ELR (cell line): ENCODE measurements at regions not wholly inside any gene's neighbourhood (a gene's known extent, or its start where the extent isn't known, plus 50 kb on each side); places are given as distances from the start of the nearest gene placed in this dataset.
"Not testable (repeated sequence)": the region's sequence is repeated elsewhere in the genome, so short reads cannot be mapped to it uniquely, and the experiment has no call there.

Experiments
- DNase-seq: peaks from one replicate; pipeline ENCODE4 v3.0.0-alpha.2; 2015; ENCODE audit warnings: low read depth

DNA sequence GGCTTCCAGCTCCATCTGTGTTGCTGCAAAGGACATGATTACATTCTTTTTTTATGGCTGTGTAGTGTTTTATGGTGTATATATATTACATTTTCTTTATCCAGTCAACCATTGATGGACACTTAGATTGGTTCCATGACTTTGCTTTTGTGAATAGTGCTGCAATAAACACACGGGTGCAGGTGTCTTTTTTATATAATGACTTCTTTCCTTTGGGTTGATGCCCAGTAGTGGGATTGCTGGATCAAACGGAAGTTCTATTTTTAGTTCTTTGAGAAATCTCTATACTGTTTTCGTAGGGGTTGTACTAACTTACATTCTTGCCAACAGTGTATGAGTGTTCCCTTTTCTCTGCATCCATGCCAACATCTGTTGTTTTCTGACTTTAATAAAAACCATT, 189.7 kb downstream of the ACTR3B start:
- DNase-seq, result no peak

DNA sequence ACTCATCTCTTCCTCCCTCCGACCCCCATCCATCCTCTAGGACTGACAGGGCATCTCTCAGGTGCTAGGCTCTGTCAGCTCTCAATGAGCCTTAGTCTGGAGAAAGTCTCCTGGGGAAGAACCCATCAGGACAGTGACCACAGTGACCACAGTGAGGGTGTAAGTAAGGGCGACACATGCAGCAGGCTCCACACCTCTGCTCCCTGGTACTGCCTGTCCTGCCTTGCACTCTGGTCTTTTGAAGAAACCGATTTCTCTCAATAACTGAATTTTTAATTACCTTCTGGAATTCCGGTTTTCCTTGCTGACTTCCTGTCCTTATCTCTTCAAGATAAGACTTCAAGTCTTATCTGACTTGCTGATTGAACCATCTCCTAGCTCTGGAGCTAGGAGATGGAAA, 190.2 kb downstream of the ACTR3B start:
- no peak for DNase-seq

DNA sequence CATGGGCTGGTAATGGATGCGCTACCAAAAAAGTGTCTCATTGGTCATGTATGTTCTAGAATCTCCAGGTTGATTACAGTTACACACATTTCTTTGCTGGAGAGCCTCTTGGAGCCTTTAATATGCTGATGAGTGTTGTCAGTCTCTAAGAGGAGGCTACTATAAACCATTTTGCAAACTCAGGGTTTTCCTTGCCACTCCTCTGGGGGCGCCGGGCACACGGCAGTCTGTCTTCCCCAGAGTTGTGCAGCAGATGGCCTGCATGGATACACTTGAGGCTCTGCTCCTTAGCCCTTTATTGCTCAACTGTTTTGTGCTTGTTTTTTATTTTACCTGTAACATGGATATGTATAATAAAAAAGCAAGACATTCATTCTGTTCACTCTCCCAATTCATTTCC, 196.5 kb downstream of the ACTR3B start:
- no peak for DNase-seq

DNA sequence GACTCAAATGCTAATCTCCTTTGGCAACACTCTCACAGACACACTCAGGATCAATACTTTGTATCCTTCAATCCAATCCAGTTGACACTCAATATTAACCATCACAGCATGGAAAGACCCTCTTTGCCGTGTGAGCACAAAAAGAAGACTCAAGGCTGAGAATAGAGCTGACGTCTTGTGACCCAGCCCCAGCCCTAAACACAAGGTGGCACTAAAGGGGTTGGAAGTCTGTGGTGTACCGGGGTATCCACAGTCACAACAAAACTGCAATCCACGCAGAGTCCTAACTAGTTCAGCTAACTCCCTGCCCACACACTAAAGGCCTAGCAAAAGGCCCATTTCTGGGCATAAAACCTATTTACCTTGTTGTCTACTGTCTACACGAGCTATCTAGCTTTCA, 200.1 kb downstream of the ACTR3B start:
- DNase-seq, result no peak

DNA sequence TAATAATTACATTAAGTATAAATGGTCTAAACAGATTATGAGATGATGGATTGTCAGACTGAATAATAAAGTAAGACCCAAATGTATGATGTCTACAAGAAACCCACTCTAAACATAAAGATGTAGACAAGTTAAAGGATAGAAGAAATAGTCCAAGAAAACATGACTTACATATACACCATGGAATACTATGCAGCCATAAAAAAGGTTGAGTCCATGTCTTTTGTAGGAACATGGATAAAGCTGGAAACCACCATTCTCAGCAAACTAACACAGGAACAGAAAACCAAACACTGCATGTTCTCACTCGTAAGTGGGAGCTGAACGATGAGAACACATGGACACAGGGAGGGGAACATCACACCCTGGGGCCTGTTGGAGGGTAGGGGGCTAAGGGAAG, 202.2 kb downstream of the ACTR3B start:
- DNase-seq, result not testable (repeated sequence)

DNA sequence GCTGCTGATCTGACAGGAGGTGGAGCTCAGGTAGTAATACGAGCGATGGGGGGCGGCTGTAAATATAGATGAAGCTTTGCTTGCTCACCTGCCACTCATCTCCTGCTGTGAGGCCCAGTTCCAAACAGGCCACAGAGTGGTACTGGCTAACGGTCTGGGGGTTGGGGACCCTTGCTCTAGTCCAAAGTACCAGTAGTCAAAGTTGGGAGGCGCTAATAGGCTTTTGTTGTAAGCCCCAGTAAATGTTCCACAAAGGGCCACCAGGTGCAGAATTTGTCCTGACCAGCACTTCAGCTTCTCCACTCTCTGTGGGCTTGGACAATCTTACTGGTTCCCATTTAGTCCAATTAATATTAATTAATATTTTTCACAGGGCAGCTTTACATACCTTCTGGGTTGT, 206.6 kb downstream of the ACTR3B start:
- DNase-seq, result no peak

DNA sequence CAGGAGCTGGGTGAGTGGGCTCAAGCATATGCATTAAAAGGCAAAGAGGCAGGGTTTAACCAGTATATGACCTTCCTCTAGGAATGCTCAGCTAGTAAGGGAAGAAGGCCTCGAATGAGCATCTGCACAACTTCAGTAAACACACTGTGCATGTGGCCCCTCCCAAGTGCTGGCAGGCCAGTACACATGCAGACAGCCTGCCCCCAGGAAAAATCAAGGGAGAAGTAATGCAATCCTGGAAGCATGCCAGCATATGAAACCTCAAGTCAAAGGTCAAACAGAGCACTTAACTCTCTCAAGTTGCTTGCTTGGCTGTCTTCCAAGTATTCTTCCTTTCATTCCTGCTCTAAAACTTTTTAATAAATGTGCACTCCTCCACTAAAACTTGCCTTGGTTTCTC, 208.4 kb downstream of the ACTR3B start:
- no peak for DNase-seq

DNA sequence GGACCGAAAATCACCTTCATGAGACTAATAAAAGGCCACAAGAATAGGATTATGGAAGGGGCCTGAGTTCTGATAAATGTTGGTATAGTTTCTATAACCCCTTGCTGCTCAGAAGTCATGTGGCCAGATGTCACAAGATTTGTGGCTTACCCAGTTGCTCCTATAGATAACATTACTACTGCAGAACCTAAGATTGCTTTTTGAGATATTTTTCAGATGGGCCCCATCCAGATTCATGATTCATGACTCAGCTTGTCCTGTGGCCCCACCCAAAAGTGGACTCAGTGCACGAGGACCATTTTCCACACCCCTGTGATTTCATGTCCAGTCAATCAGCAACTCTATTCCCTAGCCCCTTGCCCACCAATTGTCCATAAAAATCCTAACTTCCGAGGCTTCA, 209.0 kb downstream of the ACTR3B start:
- DNase-seq, result no peak

DNA sequence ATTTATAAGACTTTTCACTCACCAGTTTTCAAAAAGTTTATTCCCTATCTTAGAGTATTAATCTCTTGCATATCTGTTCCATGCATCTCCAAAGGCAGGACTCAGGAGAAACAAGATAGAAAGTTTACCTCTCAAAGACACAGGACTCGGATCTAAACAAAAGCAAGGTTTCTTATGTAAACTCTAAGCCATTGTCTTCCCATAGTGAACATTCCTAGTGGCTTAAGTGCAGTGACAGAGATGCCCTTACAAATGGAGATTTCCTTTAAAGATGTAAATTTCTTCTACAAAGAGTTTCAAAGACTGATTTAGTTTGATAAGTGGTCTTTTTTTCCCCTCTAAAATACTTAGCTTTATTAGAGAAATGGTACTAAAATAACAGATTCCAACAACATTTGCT, 209.8 kb downstream of the ACTR3B start:
- DNase-seq, result no peak

DNA sequence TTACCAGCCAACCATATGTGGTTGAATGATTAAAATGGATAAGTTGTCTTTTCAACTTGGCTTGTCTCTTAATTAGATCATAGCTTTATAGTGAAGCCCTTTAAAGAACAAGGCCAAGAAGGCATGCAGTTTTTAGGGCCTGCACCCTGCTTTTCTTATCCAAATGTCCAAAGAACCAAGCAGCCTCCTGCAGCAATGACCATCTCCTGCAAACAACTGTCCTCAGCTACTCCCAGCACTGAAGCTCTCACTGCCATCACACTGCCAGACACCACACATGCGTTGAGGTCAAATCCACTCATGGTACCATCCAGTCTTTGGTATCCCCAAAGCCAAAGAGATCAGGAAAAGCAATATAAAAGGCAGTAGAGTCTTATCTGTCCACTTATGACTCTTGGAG, 210.3 kb downstream of the ACTR3B start:
- no peak for DNase-seq

DNA sequence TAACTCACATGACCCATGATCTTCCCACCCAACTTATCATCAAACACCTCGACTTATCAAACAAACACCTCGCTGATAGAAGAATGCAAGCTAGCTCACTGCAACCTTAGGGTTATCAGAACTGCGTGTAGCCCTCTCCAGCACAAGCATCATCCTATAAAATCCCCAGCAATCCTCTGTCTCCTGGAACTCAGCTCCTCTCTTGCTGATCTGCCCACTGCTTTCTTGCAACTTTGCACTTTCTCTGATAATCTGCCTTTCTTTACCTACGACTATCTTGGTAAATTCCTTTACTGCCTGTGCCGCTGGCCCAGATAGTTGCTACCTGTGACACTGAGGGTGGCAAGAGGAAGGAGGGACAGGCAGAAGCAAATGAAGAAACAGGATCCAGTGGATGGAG, 210.9 kb downstream of the ACTR3B start:
- no peak for DNase-seq

DNA sequence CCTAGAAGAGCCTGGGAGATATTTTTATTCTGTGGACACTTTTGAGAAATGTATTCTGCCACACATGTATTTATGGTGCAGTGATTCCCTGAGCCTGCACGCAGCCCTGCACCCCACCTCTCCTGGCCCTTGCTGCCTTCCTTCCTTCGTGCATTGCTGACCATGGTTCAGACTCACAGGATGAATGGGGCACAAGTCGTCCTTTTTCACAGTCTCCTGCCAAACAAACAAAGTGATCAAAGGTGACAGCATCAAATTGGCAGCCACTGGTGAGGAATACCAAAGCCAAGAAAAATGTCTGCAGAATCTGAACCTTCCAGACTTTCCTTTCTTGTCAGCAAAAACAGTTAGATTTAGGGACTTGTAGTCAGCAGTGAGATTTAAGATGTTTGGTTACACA, 215.0 kb downstream of the ACTR3B start:
- DNase-seq, result no peak

DNA sequence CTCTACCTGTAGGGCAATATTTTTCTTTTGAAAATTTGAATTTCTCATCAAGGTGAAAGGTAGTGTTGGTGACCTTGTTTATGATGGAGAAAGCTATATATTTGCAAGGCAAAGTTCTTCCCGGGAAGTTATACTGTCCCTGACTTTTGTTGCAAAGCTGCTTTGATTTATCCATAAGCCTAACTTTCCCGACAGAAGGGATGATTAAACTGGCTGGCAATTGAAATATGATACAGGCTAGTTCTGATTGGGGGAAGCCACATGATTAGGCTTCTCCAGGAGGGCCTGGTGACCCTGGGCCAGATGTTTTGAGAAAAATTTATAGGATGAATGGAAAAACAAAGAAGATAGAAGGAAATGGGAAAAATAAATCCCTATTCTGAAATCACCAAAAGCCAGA, 215.5 kb downstream of the ACTR3B start:
- DNase-seq, result no peak

DNA sequence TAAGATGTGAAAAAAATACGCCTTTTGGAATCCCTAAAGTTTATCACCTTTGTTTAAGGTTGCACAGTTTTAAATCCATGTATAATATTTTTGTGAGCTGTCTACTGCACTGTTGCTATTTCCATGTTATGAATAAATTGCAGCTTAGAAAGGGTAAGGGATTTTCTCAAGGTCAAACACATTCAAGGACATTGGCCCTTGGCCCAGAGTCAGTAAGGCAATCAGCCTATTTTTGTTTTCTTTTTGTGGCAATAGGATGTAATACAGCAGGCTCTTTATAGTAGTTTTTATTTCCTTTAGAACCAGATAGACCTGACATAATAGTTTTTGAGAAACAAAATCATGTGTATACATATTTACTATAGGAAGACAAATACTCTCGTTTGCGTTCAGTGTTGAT, 219.8 kb downstream of the ACTR3B start:
- DNase-seq, result no peak

DNA sequence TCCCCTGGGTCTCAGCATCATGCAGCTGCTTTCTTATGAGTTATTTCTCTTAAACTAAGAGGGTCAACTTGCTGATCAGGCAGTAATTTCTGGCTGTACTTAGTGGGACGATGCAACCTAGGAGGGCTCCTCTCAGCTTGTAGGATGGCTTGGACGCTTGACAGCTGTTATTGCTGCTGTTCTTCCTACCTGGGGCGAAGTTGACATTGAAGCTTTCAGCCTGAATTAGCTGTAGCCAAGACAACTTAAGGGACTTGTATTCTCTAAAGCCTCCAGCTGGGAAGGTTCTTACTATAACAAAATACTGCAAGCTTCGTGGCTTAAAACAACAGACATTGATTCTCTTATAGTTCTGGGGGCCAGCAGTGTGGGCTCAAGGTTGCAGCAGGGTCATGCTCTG, 224.9 kb downstream of the ACTR3B start:
- DNase-seq, result no peak

DNA sequence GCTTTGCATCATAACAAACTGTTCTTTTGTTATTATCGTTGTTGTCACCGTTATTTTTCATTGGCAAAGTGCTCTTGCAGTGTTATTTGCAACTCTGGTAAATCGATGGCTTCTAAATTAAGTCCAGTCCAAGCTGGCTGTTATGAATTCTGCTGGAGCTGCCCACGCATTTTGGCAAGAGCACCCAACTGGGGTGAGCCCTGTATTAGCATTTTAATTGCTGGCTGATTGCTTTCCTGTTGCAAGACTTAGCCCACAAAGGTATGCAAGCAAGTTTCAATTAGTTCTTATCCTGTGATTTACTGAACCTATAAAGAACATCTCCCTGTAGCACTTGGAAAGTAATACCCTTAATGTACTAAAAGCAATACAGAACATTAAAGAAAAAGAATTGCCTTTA, 226.8 kb downstream of the ACTR3B start:
- DNase-seq, result no peak

DNA sequence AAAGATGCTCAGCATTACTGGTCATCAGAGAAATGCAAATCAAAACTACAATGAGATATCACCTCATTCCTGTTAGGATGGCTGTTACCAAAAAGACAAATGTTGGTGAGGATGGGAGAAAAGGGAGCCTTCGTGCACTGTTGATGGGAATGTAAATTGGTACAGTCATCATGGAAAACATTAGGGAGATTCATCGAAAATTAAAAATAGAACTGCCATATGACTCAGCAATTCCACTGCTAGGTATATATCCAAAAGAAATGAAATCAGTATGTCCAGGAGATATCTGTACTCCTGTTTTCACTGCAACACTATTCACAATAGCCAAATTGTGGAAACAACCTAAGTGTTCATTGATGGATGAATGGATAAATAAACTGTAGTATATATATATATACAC, 228.1 kb downstream of the ACTR3B start:
- DNase-seq, result no peak

DNA sequence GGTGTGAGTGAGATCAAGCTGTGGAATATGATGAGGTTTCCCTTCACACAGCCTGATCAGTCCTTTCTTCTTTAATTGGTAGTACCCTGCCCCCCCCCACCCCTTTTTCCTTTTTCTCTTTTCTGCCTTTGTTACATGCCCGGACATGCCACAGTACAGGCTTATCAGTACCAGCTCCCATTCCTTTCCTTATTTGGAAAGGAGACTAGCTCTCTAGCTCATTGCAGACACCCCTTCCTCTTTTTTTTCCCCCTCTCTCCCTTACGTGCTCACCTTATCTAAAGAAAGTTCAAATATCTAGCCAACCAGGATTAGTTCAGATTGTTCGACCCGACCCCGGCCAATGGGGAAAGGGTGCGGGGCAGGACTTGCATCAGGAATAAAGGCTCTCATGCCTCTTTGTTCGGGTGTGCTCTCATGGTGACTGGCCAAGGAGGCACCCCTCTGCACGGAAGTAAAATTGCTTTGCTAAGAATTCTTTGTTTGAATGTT, 230.4 kb downstream of the ACTR3B start:
- DNase-seq, result no peak

DNA sequence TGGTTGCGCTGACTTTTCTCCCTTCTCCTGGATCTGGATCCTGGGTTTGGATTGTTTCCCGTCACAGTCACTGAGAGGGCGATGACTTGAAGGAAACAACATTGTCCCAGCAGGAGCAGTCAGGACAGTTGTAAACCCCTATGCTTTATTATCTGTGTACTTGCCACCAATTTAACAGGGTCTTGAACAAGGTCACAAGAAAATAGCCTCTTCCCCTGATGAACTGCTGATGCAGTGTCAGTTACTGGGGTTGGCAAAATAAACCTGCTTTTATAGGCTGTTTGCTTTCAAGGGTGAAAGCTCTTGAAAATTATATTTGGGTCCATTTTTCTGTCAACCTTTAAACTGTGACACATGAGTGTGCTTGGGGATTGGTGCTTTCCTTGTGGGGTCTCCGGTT, 238.9 kb downstream of the ACTR3B start:
- DNase-seq, result no peak

DNA sequence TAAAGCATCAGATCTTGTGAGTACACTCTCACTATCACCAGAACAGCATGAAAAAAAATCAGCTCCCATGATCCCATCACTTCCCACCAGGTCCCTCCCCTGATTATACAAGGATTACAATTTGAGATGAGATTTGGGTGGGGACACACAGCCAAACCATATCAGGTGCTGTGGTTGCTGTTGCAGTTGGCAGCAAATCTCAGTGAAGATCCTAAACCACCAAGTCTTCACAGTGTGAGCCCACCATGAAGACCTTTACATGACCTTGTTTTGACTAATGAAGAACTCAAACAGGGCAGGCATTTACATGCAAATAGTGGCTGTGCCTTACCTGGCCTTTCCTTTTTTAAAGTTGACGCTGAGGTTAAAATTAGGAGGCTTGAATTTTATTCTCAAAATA, 242.6 kb downstream of the ACTR3B start:
- DNase-seq, result no peak

DNA sequence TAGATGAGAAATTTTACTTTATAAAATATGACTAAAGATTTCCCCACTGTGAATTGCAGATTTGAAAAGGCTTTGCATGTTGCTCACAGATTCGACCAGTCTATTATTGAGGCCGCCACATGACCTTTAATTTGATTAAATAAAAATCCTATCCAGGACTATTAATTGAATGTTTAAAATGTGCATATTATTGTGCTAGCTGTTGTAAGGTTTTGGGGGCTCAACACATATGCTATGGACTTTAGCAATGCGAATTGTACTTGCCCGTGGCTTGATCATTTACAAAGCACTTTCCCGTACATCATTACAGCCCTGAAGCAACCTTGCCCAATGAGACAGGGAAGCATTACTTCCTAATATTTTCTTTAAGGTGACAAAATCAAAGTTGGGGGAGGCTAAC, 243.0 kb downstream of the ACTR3B start:
- DNase-seq, result no peak

DNA sequence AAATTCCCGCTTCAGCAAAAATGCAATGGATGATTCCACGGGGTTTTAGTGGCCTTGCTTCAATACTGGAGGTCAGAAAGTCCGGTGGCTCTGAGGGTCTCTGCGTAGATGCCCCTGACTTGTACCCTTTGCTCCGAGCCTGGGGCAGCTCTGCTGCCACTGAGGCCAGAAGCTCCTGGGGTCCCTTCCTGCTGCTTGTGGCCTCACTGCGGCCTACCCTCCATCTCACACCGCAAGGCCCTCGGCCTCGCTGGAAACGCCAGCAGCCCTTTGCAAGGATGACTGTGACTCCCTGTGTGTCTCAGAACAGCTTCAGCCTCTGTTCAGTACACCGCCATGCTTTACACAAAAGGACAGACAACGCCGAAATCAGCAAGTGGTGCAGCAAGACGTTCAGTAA, 244.8 kb downstream of the ACTR3B start:
- DNase-seq, result no peak

DNA sequence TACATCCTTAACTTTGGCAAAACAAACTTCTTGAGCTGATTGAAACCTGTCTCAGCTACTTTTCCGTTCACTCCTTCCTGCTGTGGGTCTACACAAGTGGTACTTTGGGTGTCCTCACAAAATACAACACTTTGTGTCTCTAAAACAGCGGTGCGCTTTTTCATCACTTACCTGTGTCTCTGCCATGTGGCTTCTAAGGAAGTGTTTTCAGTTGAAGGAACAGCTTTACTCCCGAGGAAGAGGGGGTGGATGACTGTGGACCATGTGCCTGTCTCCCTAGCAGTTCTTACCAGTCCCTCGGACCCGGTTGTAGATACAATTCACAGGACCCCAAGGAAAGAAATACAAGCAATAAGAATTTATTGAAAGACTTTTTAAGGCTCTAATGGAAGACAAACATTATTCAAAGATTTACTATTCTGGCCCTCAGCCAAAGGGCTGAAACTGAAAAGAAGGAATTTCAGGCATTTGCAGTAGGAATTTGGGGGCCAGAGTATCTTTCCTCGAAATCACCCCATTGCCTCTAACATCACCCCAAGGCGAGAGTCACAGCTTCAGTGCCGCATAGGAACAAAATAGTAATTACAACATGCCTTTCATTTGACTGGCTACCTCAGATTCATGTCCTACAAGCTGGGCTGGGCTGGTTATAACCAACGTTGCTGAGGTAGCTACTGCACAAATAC, 246.3 kb downstream of the ACTR3B start:
- no peak for DNase-seq

DNA sequence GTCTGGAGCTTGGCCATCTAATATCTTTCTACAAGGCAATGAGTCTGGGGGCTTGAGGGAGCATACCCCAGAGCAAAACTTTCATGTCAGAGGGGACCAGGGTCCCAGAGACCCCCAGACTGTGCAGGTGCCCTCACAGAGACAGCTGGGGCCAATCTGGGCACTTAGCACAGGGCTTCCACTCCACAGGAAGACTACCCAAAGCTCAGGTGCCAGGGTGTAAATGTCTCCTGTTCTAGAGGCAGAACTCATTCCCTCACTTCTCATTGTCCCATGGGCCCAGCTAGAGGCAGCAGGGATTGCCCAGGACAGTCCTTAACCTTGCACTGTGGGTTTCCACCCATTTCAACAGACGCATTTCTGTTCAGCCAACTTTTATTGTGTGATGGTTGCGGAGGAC, 246.9 kb downstream of the ACTR3B start:
- DNase-seq, result no peak

DNA sequence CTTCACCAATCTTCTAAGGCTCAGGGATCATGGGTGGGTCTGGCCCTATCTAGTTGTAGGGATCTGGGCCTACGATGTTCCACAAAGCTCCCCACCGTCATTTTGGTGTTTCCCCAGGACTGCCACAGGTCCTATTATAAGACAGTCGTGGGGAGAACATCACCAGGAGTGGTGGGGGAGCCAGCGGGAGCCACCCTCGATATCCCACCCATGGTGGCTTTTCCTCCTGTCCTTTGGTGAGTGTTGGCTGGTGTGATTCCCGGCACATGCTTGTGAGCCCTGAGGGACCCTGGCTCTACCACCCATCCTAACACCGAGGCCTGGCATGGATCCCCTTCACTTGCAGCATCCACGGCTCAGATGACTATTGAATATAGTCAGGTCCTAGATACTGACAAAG, 247.4 kb downstream of the ACTR3B start:
- no peak for DNase-seq
